ENCODE measurements at regions not wholly inside any gene's neighbourhood (a gene's known extent, or its start where the extent isn't known, plus 50 kb on each side); places are given as distances from the start of the nearest gene placed in this dataset.
"Not testable (repeated sequence)": the region's sequence is repeated elsewhere in the genome, so short reads cannot be mapped to it uniquely, and the experiment has no call there.

- H2BK20ac ChIP-seq (ENCODE audit: low read length); H3K18ac ChIP-seq (ENCODE audit: extremely low read depth, low read length); H2AK5ac ChIP-seq (ENCODE audit: low read depth, low read length); H3K79me1 ChIP-seq (ENCODE audit: low read depth, low read length); H3K4me1 ChIP-seq (replicated peaks in 1 of 4; ENCODE audit: control insufficient read depth in 3 of 4, insufficient read depth in 4 of 4, low read length in 3 of 4); H3K9ac ChIP-seq (replicated peaks in 1 of 4; ENCODE audit: extremely low read depth in 1 of 4, low read depth in 3 of 4, low read length in 3 of 4); DNase-seq (ENCODE audit: low read depth in 1 of 2, low spot score in 2 of 2); H4K91ac ChIP-seq (replicated peaks; ENCODE audit: insufficient read length, low read length); H2BK5ac ChIP-seq (ENCODE audit: low read depth, low read length); POLR2A ChIA-PET (ENCODE audit: partially characterized antibody); H2AFZ ChIP-seq (ENCODE audit: low read length); H3K4me3 ChIP-seq (ENCODE audit: extremely low read depth in 1 of 4, insufficient read depth in 2 of 4, low read depth in 3 of 4, low read length in 4 of 4); CTCF ChIA-PET (ENCODE audit: partially characterized antibody); H3K14ac ChIP-seq (ENCODE audit: insufficient read length); H3K79me2 ChIP-seq (ENCODE audit: control insufficient read depth in 1 of 2, insufficient read depth in 2 of 2, low read length in 2 of 2); FAIRE-seq; H3K36me3 ChIP-seq (ENCODE audit: control insufficient read depth in 2 of 4, insufficient read depth in 4 of 4, low read length in 3 of 4); H2BK15ac ChIP-seq (ENCODE audit: low read length); H3K27me3 ChIP-seq (replicated peaks in 1 of 4; ENCODE audit: control insufficient read depth in 3 of 4, extremely low read depth in 1 of 4, insufficient read depth in 3 of 4, low read length in 3 of 4); H4K5ac ChIP-seq (ENCODE audit: insufficient read length, low read depth, low read length); H4K20me1 ChIP-seq (replicated peaks in 1 of 2; ENCODE audit: control insufficient read depth in 1 of 2, insufficient read depth in 2 of 2, low read length in 2 of 2); H3K23ac ChIP-seq (ENCODE audit: insufficient read length); H4K8ac ChIP-seq (ENCODE audit: extremely low read depth, insufficient read depth, low read length); H2BK120ac ChIP-seq (replicated peaks; ENCODE audit: low read depth, low read length); H3K9me3 ChIP-seq (ENCODE audit: insufficient read depth in 2 of 2, low read depth in 1 of 2, low read length in 1 of 2); H2BK12ac ChIP-seq (ENCODE audit: low read depth, low read length); H3K23me2 ChIP-seq (ENCODE audit: low read depth, low read length); H3K27ac ChIP-seq (ENCODE audit: low read depth, low read length); H3K4me2 ChIP-seq (ENCODE audit: insufficient read depth in 1 of 2, low read depth in 2 of 2, low read length in 2 of 2); H3K56ac ChIP-seq (replicated peaks; ENCODE audit: insufficient read length, low read depth, low read length); H3K4ac ChIP-seq (replicated peaks; ENCODE audit: insufficient read length, low read depth, low read length): not testable (repeated sequence)
- WGBS, 2 experiments (ENCODE audit: extremely low coverage in 1 of 2, insufficient coverage in 1 of 2, insufficient read length in 1 of 2, insufficient replicate concordance in 2 of 2, low coverage in 1 of 2, low lambda C conversion rate in 2 of 2, missing lambda C conversion rate in 1 of 2): 67% methylated on average over 2 of the region's 2 CpGs; no CpG with 5 or more reads in 1 of the 2 experiments
These were observed 50.7 kb upstream of the TRIM77 start for GRCh38 chr11:89659414-89659813.

Measured in H1 (cell line).